ENCODE measurements at regions not wholly inside any gene's neighbourhood (a gene's known extent, or its start where the extent isn't known, plus 50 kb on each side); places are given as distances from the start of the nearest gene placed in this dataset.
"Not testable (repeated sequence)": the region's sequence is repeated elsewhere in the genome, so short reads cannot be mapped to it uniquely, and the experiment has no call there.

DNA sequence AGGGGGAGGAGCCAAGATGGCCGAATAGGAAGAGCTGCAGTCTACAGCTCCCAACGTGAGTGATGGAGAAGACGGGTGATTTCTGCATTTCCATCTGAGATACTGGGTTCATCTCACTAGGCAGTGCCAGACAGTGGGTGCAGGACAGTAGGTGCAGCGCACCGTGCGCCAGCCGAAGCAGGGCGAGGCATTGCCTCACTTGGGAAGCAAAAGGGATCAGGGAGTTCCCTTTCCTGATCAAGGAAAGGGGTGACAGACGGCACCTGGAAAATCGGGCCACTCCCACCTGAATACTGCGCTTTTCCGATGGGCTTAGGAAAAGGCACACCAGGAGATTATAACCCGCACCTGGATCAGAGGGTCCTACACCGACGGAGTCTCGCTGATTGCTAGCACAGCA lies 121.1 kb upstream of the SESTD1 start:
- H3K4me1 Mint-ChIP-seq, H3K4me3 Mint-ChIP-seq, ATAC-seq, H3K27me3 Mint-ChIP-seq, DNase-seq, POLR2A ChIA-PET, H3K27ac Mint-ChIP-seq, H3K36me3 Mint-ChIP-seq, H3K9me3 Mint-ChIP-seq: not testable (repeated sequence)

DNA sequence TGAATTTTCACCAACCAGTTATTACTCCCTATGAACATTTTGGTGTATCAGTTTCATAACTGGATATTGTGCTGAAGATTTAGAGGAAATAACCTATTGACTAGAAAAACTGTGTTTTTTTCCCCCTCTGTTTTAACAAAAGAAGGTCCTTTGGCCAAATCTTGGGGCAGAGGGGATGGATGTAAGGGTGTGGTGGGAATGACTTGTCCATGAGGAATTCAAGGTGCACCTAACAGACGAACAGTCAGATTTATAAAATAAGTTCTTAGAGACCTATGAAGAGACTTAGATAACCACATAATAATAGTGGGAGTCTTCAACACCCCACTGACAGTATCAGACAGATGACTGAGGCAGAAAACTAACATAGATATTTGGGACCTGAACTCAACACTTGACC lies 119.3 kb upstream of the SESTD1 start:
- Mint-ChIP-seq H3K36me3 (no peaks in the 10 kb centered on the region), H3K4me1 (no peaks in the 10 kb centered on the region), H3K27ac (no peak overlapping the region), H3K27me3 (peaks cover 3 to 16% (median 9%) of the 10 kb centered on the region in 5 donors), H3K9me3 (peaks cover 0 to 4% (median 0%) of the 10 kb centered on the region in 9 donors), H3K4me3 (no peak overlapping the region)
- POLR2A ChIA-PET = no interaction called here
- no peak for DNase-seq
- no peak for ATAC-seq

GRCh38 chr2:179377296-179377695 lies 112.7 kb upstream of the SESTD1 start:
- Mint-ChIP-seq H3K4me1 (no peaks in the 10 kb centered on the region), H3K27ac (no peak overlapping the region), H3K36me3 (no peaks in the 10 kb centered on the region), H3K4me3 (no peak overlapping the region), H3K9me3 (no peaks in the 10 kb centered on the region), H3K27me3 (peaks cover 10 to 22% (median 13%) of the 10 kb centered on the region in 5 donors)
- DNase-seq (no peak), ATAC-seq (no peak)
- POLR2A ChIA-PET = no interaction called here

GRCh38 chr2:179376881-179377280 lies 112.2 kb upstream of the SESTD1 start:
- Mint-ChIP-seq H3K4me1 (no peaks in the 10 kb centered on the region), H3K9me3 (no peaks in the 10 kb centered on the region), H3K27me3 (peaks cover 10 to 20% (median 13%) of the 10 kb centered on the region in 5 donors), H3K27ac (no peak overlapping the region), H3K4me3 (no peak overlapping the region), H3K36me3 (no peaks in the 10 kb centered on the region)
- ATAC-seq = no peak
- DNase-seq = no peak
- POLR2A ChIA-PET = no interaction called here

- DNase-seq = no peak
- Mint-ChIP-seq H3K9me3 (no peaks in the 10 kb centered on the region), H3K4me3 (no peak overlapping the region), H3K4me1 (no peaks in the 10 kb centered on the region), H3K36me3 (no peaks in the 10 kb centered on the region), H3K27ac (no peak overlapping the region), H3K27me3 (peaks cover 2 to 12% (median 4%) of the 10 kb centered on the region in 5 donors)
- POLR2A ChIA-PET = no interaction called here
- no peak for ATAC-seq
Observed at GRCh38 chr2:179373816-179374215, 109.2 kb upstream of the SESTD1 start.

DNA sequence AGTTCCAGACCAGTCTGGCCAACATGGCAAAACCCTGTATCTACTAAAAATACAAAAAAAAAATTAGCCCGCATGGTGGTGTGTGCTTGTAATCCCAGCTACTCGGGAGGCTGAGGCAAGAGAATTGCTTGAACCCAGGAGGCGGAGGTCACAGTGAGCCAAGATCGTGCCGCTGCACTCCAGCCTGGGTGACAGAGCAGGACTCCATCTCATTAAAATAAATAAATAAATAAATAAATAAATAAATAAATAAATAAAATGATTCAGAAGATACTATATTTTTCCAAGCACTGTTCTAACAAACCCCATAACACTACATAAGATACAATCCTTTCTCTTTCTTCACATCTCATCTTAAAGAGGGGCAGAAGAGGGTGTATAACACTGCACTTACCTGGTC lies 100.9 kb upstream of the SESTD1 start:
- H3K9me3 Mint-ChIP-seq, H3K27ac Mint-ChIP-seq, DNase-seq, H3K4me1 Mint-ChIP-seq, H3K4me3 Mint-ChIP-seq, H3K36me3 Mint-ChIP-seq, POLR2A ChIA-PET, H3K27me3 Mint-ChIP-seq, ATAC-seq: not testable (repeated sequence)

DNA sequence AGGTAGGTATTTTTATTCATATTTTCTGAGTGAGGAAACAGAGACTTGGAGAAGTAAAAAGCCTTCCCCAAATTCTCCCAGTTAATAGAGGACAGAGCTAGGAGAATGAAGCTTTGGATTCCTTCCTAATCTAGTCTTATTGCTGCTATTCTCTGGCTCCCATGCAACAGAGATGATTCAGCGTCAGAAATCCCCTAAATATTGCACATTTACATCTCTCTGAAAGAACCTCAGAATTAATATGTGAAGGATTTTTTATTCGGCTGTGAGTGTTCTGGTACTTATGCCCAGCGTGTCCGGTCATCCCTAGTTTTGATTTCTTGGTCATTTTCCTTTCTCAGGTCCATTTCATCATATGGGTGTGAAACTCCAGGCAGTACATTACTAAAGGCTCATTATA lies 91.2 kb upstream of the SESTD1 start:
- ATAC-seq = no peak
- Mint-ChIP-seq H3K4me3 (no peak overlapping the region), H3K27me3 (peaks cover 0 to 6% (median under 1%) of the 10 kb centered on the region in 5 donors), H3K9me3 (no peaks in the 10 kb centered on the region), H3K27ac (no peak overlapping the region), H3K4me1 (peaks cover 0 to 9% (median 0%) of the 10 kb centered on the region in 4 donors), H3K36me3 (no peaks in the 10 kb centered on the region)
- no peak for DNase-seq
- POLR2A ChIA-PET = no interaction called here

GRCh38 chr2:179354739-179355537 lies 90.3 kb upstream of the SESTD1 start:
- Mint-ChIP-seq H3K4me3 (no peak overlapping the region), H3K27ac (no peak overlapping the region), H3K4me1 (peaks cover 0 to 15% (median 0%) of the 10 kb centered on the region in 4 donors), H3K9me3 (no peaks in the 10 kb centered on the region), H3K27me3 (peaks cover 0 to 7% (median 2%) of the 10 kb centered on the region in 5 donors), H3K36me3 (no peaks in the 10 kb centered on the region)
- POLR2A ChIA-PET = no interaction called here
- ATAC-seq (no peak), DNase-seq (no peak)

DNA sequence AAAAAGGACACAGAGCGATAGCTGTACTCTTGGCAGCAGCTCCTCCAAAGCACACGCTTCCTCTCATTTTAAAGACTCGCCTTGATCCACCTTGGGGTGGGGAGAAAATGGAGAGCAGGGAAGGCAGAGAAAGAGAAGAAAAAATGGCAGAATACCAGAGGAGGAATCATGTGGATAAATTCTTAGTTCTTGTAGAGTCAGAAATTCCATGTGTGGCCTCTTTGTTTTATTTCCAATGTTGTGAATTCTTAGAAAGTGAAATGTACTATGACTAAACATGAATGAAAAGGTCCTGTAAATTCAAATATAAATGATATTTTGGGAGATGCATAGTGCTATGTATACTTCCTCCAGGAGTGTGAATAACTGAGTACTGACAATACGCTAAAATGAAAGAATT lies 89.7 kb upstream of the SESTD1 start:
- Mint-ChIP-seq H3K36me3 (no peaks in the 10 kb centered on the region), H3K4me1 (peaks cover 0 to 20% (median 0%) of the 10 kb centered on the region in 4 donors), H3K27ac (no peak overlapping the region), H3K4me3 (no peak overlapping the region), H3K9me3 (no peaks in the 10 kb centered on the region), H3K27me3 (peaks cover 0 to 7% (median 2%) of the 10 kb centered on the region in 5 donors)
- ATAC-seq (no peak), DNase-seq (no peak)
- POLR2A ChIA-PET = no interaction called here

DNA sequence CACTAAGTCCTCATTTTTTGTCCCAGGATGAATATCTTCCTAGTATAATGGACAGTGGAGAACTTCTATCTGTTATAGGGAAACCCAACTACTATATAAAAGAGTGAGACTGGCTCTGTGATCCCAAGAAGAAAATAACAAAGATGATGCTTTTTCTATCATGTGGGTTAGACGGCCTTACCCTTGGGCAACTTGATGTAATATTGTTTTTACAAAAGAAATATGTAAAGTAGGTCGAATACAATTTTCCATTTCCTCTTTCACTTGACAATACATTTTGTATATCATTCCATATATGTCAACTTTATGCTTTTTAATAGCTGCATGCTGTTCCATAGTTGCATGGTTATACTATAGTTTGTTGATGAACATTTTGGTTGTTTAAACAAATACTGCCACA lies 87.5 kb upstream of the SESTD1 start:
- Mint-ChIP-seq H3K36me3 (no peaks in the 10 kb centered on the region), H3K4me3 (no peak overlapping the region), H3K4me1 (peaks cover 0 to 20% (median 0%) of the 10 kb centered on the region in 4 donors), H3K27me3 (peaks cover 0 to 7% (median 2%) of the 10 kb centered on the region in 5 donors), H3K9me3 (no peaks in the 10 kb centered on the region), H3K27ac (no peak overlapping the region)
- POLR2A ChIA-PET = no interaction called here
- no peak for DNase-seq
- no peak for ATAC-seq

- ATAC-seq = no peak
Observed at GRCh38 chr2:179351057-179351456, 86.4 kb upstream of the SESTD1 start.

GRCh38 chr2:179349670-179350303 lies 85.2 kb upstream of the SESTD1 start:
- H3K4me3 Mint-ChIP-seq = no peak overlapping the region
- no peaks in the 10 kb centered on the region for H3K36me3 Mint-ChIP-seq
- no peak for DNase-seq
- no peak for ATAC-seq
- H3K9me3 Mint-ChIP-seq = no peaks in the 10 kb centered on the region
- H3K27ac Mint-ChIP-seq = no peak overlapping the region
- peaks cover 0 to 7% (median 2%) of the 10 kb centered on the region in 5 donors for H3K27me3 Mint-ChIP-seq
- peaks cover 0 to 20% (median 0%) of the 10 kb centered on the region in 4 donors for H3K4me1 Mint-ChIP-seq
- POLR2A ChIA-PET = no interaction called here

More at GRCh38 chr2:179351057-179351456, 86.4 kb upstream of the SESTD1 start:
- Mint-ChIP-seq H3K9me3 (no peaks in the 10 kb centered on the region), H3K4me3 (no peak overlapping the region), H3K4me1 (peaks cover 0 to 20% (median 0%) of the 10 kb centered on the region in 4 donors), H3K36me3 (no peaks in the 10 kb centered on the region), H3K27ac (peak overlapping the region in 1 of 10 donors; percentile 47), H3K27me3 (peaks cover 0 to 7% (median 2%) of the 10 kb centered on the region in 5 donors)
- POLR2A ChIA-PET = no interaction called here
- DNase-seq = no peak

GRCh38 chr2:179348906-179349305 lies 84.3 kb upstream of the SESTD1 start:
- Mint-ChIP-seq H3K36me3 (no peaks in the 10 kb centered on the region), H3K27me3 (peaks cover 0 to 7% (median 2%) of the 10 kb centered on the region in 5 donors), H3K9me3 (no peaks in the 10 kb centered on the region), H3K4me3 (no peak overlapping the region), H3K4me1 (peaks cover 0 to 20% (median 0%) of the 10 kb centered on the region in 4 donors), H3K27ac (no peak overlapping the region)
- ATAC-seq (no peak), DNase-seq (no peak)
- POLR2A ChIA-PET = no interaction called here

All from naive thymus-derived CD8-positive, alpha-beta T cell (primary cell).